Ovary (tissue), 3 donors: ENCODE measurements at regions not wholly inside any gene's neighbourhood (a gene's known extent, or its start where the extent isn't known, plus 50 kb on each side); places are given as distances from the start of the nearest gene placed in this dataset.
"Not testable (repeated sequence)": the region's sequence is repeated elsewhere in the genome, so short reads cannot be mapped to it uniquely, and the experiment has no call there.

Experiments
- CTCF ChIP-seq, 3 donors: fragments of 450-650 bp in 2 of 3; fragments of 200-600 bp in 1 of 3; IDR thresholded peaks; one replicate each; pipeline versions ENCODE4 v1.5.1 to v1.8.0; 2016 to 2022; ENCODE audit warnings: antibody characterized with exemption in 3 of 3, mild to moderate bottlenecking in 1 of 3
- POLR2A ChIP-seq: fragments of 450-650 bp; IDR thresholded peaks from one replicate; pipeline ENCODE4 v1.6.1; 2017; ENCODE audit warnings: antibody characterized with exemption, mild to moderate bottlenecking, moderate library complexity
- donor health status: DM: no; HTN: no; CAD: no.

GRCh38 chr16:88139141-88139540 lies 187.9 kb downstream of the BANP start:
- TF ChIP-seq CTCF (IDR thresholded peaks at IDR 0.05); POLR2A: not testable (repeated sequence)
